GF-D8 (cell line): ENCODE measurements at regions not wholly inside any gene's neighbourhood (a gene's known extent, or its start where the extent isn't known, plus 50 kb on each side); places are given as distances from the start of the nearest gene placed in this dataset.
"Not testable (repeated sequence)": the region's sequence is repeated elsewhere in the genome, so short reads cannot be mapped to it uniquely, and the experiment has no call there.

Experiments used
- DNase-seq: peaks from one replicate; lab custom pipeline; 2025; lab: John Stamatoyannopoulos, UW

- DNase-seq: not testable (repeated sequence)
Observed at GRCh38 chr6:26957399-26958127, 289.9 kb upstream of the PRSS16 start.

DNA sequence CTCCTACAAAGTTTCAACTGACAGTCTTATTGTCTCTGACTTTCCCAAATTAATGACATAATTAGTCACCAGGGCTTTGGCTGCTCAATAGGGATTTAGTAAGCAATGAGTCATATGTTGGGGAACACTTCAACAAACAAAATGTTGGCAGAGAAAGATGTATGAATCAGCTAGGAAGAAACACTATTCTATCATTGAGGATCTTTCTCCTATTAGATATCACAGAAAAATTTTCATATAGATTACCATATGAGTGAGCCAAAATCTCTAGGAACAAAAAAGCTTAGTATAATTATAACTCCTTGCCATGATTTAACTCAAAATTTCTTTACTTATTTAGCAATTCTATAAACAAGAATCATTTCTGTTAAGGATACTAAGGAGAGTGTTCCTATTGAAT, 286.3 kb upstream of the PRSS16 start:
- not testable (repeated sequence) for DNase-seq

- no peak for DNase-seq
Observed at GRCh38 chr6:27002447-27002846, 245.1 kb upstream of the PRSS16 start.

DNA sequence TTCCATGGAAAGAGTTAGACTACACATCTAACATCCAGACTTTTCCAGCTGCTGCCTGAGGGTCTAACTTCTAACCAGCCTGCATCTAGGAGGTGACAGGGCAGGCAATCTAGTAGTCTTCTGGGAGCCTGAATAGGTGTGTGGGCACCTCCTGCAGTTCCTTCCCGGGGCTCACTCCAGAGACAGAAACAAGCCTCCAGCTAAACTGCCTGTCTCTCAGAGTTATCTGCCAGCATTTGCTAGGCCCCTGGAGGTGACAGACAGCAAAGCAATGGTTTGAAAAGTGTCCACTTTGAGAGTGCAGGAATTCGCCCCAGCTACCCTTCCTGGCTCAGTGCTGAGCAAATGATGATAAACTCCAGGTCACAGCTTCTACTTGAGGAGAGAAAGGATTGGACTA, 240.5 kb upstream of the PRSS16 start:
- DNase-seq: no peak

- not testable (repeated sequence) for DNase-seq
Observed at GRCh38 chr6:27008613-27009012, 238.9 kb upstream of the PRSS16 start.

DNA sequence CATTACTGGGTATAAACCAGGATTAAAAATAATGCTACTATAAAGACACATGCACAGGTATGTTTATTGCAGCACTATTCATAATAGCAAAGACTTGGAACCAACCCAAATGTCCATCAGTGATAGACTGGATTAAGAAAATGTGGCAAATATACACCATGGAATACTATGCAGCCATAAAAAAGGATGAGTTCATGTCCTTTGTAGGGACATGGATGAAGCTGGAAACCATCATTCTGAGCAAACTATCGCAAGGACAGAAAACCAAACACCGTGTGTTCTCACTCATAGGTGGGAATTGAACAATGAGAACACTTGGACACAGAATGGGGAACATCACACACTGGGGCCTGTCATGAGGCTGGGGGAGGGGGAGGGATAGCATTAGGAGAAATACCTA, 233.4 kb upstream of the PRSS16 start:
- not testable (repeated sequence) for DNase-seq

DNA sequence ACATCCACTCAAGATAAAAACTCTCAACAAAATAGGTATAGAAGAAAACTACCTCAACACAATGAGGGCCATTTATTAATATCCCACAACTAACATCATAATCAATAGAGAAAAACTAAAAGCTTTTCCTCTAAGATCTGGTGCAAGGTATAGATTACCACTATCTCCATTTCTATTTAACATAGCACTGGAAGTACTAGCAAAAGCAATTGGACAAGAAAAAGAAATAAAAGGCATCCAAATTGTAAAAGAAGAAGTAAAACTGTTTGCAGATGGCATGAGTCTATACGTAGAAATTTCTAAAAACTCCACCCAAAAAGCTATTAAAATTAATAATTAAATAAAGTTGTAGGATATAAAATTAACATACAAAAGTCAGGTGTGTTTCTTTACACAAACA, 230.8 kb upstream of the PRSS16 start:
- DNase-seq: no peak

GRCh38 chr6:27018401-27018800, 229.1 kb upstream of the PRSS16 start:
- not testable (repeated sequence) for DNase-seq

DNA sequence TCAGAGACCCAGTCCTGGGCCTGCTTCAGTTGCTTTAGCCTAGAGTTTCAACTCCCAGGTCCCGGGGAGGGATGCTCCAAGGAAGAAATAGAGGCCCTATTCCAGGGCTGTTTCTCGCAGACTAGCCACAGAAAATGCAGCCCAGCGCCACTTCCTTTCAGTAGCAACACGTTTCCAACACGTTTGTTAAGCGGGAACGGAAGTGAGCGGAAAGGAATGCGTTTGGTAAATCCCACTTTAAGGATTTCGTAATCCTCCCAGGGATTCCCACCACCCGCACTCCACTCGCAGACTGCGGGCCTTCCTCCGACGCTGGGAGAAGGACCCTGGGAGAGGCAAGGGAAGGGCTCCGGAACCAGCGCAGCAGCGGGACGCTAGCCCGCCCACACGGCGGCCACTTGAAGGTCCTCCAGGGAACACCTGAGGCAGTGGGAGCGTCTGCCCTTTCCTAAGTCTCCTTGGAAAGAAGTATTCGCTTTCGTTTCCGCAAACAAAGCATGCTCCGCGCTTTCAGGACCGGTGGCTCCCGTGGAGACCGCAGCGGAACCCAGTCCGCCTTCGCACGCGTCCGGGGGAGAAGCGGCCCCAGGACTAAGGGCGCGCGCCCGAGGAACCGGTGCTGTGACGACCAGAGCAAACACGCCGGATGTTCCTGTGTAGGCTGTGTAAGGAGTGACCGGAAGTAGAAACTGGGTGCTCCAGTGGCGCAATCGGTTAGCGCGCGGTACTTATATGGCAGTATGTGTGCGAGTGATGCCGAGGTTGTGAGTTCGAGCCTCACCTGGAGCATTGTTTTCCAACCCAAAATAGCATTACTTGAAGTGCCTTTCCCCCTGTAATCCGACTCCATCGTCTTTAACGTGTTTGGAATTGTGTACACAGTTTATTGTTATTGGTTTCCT, 227.6 kb upstream of the PRSS16 start:
- peak; percentile 15 for DNase-seq

GRCh38 chr6:27020553-27020880, 227.0 kb upstream of the PRSS16 start:
- no peak for DNase-seq

- no peak for DNase-seq
Observed at GRCh38 chr6:27023664-27024063, 223.8 kb upstream of the PRSS16 start.

DNA sequence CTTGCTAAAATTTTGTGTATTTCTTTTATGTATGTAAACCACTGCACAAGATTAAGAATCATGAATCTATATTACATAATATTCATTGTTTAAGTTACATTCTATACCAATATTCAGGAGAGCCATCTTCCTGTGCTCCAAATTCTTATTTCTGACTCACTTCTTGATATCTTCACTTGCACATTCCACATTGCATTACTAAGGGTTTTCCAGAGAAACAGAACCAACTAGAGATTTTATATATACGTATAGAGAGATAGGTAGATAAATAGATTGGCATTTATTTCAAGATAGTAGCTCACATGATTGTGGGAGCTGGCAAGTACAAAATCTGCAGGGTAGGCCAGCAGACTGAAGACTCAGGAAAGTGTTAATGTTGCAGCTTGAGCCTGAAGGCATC, 222.2 kb upstream of the PRSS16 start:
- DNase-seq: no peak

DNA sequence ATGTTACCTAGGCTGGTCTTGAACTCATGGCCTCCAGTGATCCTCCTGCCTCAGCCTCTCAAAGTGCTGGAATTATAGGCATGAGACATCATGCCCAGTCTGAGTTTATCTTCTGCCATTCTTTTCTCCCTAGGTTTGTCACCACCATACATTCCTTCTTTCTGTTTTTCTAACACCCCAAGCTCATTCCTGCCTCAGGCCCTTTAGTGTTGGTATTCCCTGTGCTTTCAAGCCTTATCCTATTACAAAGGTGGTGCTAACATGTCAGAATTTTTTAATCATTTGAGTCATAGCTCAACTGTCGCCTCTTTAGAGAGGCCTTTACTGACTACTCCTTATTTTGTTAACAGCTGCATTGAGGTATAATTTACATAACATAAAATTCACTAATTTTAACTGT, 221.1 kb upstream of the PRSS16 start:
- DNase-seq: no peak

- DNase-seq: no peak
Observed at GRCh38 chr6:27031302-27031701, 216.2 kb upstream of the PRSS16 start.

- no peak for DNase-seq
Observed at GRCh38 chr6:27038498-27038897, 209.0 kb upstream of the PRSS16 start.

- no peak for DNase-seq
Observed at GRCh38 chr6:27040244-27041042, 207.1 kb upstream of the PRSS16 start.

GRCh38 chr6:27043244-27043643, 204.3 kb upstream of the PRSS16 start:
- DNase-seq: no peak

DNA sequence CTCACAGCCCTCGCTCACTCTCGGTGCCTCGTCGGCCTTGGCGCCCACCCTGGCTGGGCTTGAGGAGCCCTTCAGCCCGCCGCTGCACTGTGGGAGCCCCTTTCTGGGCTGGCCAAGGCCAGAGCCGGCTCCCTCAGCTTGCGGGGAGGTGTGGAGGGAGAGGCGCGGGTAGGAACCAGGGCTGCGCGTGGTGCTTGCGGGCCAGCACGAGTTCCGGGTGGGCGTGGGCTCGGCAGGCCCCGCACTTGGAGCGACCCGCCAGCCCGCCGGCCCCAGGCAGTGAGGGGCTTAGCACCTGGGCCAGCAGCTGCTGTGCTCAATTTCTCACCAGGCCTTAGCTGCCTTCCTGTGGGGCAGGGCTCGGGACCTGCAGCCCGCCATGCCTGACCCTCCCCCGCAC, 202.4 kb upstream of the PRSS16 start:
- DNase-seq: not testable (repeated sequence)

- DNase-seq: not testable (repeated sequence)
Observed at GRCh38 chr6:27047725-27048124, 199.8 kb upstream of the PRSS16 start.

- no peak for DNase-seq
Observed at GRCh38 chr6:27049863-27050781, 197.4 kb upstream of the PRSS16 start.

GRCh38 chr6:27052082-27052730, 195.3 kb upstream of the PRSS16 start:
- DNase-seq: not testable (repeated sequence)
